IPS-15b (cell line): ENCODE measurements at regions not wholly inside any gene's neighbourhood (a gene's known extent, or its start where the extent isn't known, plus 50 kb on each side); places are given as distances from the start of the nearest gene placed in this dataset.

Source experiments
- H3K27me3 ChIP-seq: one replicate; pipeline ENCODE4 v1.6.1; 2013; ENCODE audit warnings: low read length; ENCODE audit not compliant: control insufficient read depth, insufficient read depth
- H3K36me3 ChIP-seq: one replicate; pipeline ENCODE4 v1.6.1; 2013; ENCODE audit warnings: low read length; ENCODE audit not compliant: control insufficient read depth, insufficient read depth
- H3K4me1 ChIP-seq: one replicate; pipeline ENCODE4 v1.6.1; 2013; ENCODE audit warnings: mild to moderate bottlenecking, low read length; ENCODE audit not compliant: control insufficient read depth, insufficient read depth
- H3K4me3 ChIP-seq: one replicate; pipeline ENCODE4 v1.5.1; 2013; ENCODE audit warnings: low read depth, low read length
- H3K9ac ChIP-seq: one replicate; pipeline ENCODE4 v1.6.1; 2013; ENCODE audit warnings: low read depth, mild to moderate bottlenecking, low read length
- H3K9me3 ChIP-seq: one replicate; pipeline ENCODE4 v1.6.1; 2013; ENCODE audit warnings: mild to moderate bottlenecking, low read length; ENCODE audit not compliant: control insufficient read depth, insufficient read depth

- Histone ChIP-seq H3K9ac (no peak overlapping the region), H3K36me3 (no peaks in the 10 kb centered on the region), H3K27me3 (peaks cover 7% of the 10 kb centered on the region), H3K9me3 (no peaks in the 10 kb centered on the region), H3K4me3 (no peak overlapping the region), H3K4me1 (peaks cover 3% of the 10 kb centered on the region)
These were observed 424.1 kb upstream of the OR4E1 start for GRCh38 chr14:22097586-22098292.

- Histone ChIP-seq H3K4me3 (no peak overlapping the region), H3K4me1 (peaks cover 3% of the 10 kb centered on the region), H3K9ac (no peak overlapping the region), H3K9me3 (no peaks in the 10 kb centered on the region), H3K27me3 (peaks cover 7% of the 10 kb centered on the region), H3K36me3 (no peaks in the 10 kb centered on the region)
These were observed 423.5 kb upstream of the OR4E1 start for GRCh38 chr14:22097072-22097471.

GRCh38 chr14:22096514-22096895, 422.9 kb upstream of the OR4E1 start:
- Histone ChIP-seq H3K36me3 (no peaks in the 10 kb centered on the region), H3K4me1 (peaks cover 3% of the 10 kb centered on the region), H3K27me3 (peaks cover 7% of the 10 kb centered on the region), H3K4me3 (no peak overlapping the region), H3K9me3 (no peaks in the 10 kb centered on the region), H3K9ac (no peak overlapping the region)

GRCh38 chr14:22095860-22096513, 422.4 kb upstream of the OR4E1 start:
- H3K9ac ChIP-seq = no peak overlapping the region
- H3K9me3 ChIP-seq = no peaks in the 10 kb centered on the region
- no peak overlapping the region for H3K4me3 ChIP-seq
- peaks cover 7% of the 10 kb centered on the region for H3K27me3 ChIP-seq
- H3K36me3 ChIP-seq = no peaks in the 10 kb centered on the region
- peaks cover 3% of the 10 kb centered on the region for H3K4me1 ChIP-seq

- no peaks in the 10 kb centered on the region for H3K27me3 ChIP-seq
- H3K9me3 ChIP-seq = no peaks in the 10 kb centered on the region
- no peaks in the 10 kb centered on the region for H3K4me1 ChIP-seq
- no peak overlapping the region for H3K9ac ChIP-seq
- H3K36me3 ChIP-seq = no peaks in the 10 kb centered on the region
- no peak overlapping the region for H3K4me3 ChIP-seq
These were observed 416.3 kb upstream of the OR4E1 start for GRCh38 chr14:22089940-22090339.

GRCh38 chr14:22088614-22089342, 415.2 kb upstream of the OR4E1 start:
- no peak overlapping the region for H3K9ac ChIP-seq
- no peaks in the 10 kb centered on the region for H3K4me1 ChIP-seq
- H3K36me3 ChIP-seq = no peaks in the 10 kb centered on the region
- no peaks in the 10 kb centered on the region for H3K9me3 ChIP-seq
- no peak overlapping the region for H3K4me3 ChIP-seq
- no peaks in the 10 kb centered on the region for H3K27me3 ChIP-seq

GRCh38 chr14:22086131-22086530, 412.5 kb upstream of the OR4E1 start:
- Histone ChIP-seq H3K4me3 (no peak overlapping the region), H3K4me1 (no peaks in the 10 kb centered on the region), H3K9me3 (no peaks in the 10 kb centered on the region)

GRCh38 chr14:22084393-22085281, 411.0 kb upstream of the OR4E1 start:
- Histone ChIP-seq H3K9ac (no peak overlapping the region), H3K36me3 (no peaks in the 10 kb centered on the region), H3K4me3 (no peak overlapping the region), H3K4me1 (no peaks in the 10 kb centered on the region), H3K27me3 (no peaks in the 10 kb centered on the region), H3K9me3 (no peaks in the 10 kb centered on the region)

More at GRCh38 chr14:22086131-22086530, 412.5 kb upstream of the OR4E1 start:
- Histone ChIP-seq H3K36me3 (no peaks in the 10 kb centered on the region), H3K9ac (no peak overlapping the region), H3K27me3 (no peaks in the 10 kb centered on the region)

- H3K27me3 ChIP-seq = no peaks in the 10 kb centered on the region
- no peaks in the 10 kb centered on the region for H3K36me3 ChIP-seq
- no peak overlapping the region for H3K9ac ChIP-seq
- H3K4me3 ChIP-seq = no peak overlapping the region
- H3K4me1 ChIP-seq = no peaks in the 10 kb centered on the region
- no peaks in the 10 kb centered on the region for H3K9me3 ChIP-seq
These were observed 407.7 kb upstream of the OR4E1 start for GRCh38 chr14:22081337-22081736.

GRCh38 chr14:22079766-22080165, 406.1 kb upstream of the OR4E1 start:
- Histone ChIP-seq H3K27me3 (no peaks in the 10 kb centered on the region), H3K9ac (no peak overlapping the region), H3K9me3 (no peaks in the 10 kb centered on the region), H3K36me3 (no peaks in the 10 kb centered on the region), H3K4me3 (no peak overlapping the region), H3K4me1 (no peaks in the 10 kb centered on the region)

- H3K9ac ChIP-seq = no peak overlapping the region
- no peaks in the 10 kb centered on the region for H3K36me3 ChIP-seq
- H3K9me3 ChIP-seq = no peaks in the 10 kb centered on the region
- peaks cover 5% of the 10 kb centered on the region for H3K4me1 ChIP-seq
- H3K4me3 ChIP-seq = no peak overlapping the region
- H3K27me3 ChIP-seq = no peaks in the 10 kb centered on the region
These were observed 400.2 kb upstream of the OR4E1 start for GRCh38 chr14:22073801-22074200.
